HEK293 (cell line): ENCODE measurements at regions not wholly inside any gene's neighbourhood (a gene's known extent, or its start where the extent isn't known, plus 50 kb on each side); places are given as distances from the start of the nearest gene placed in this dataset.

ENCODE experiments used
- CTCF ChIA-PET: fragments of 350-600 bp; formaldehyde crosslinking; extraction: SDS; loops from one replicate; lab custom pipeline; 2021; ENCODE audit warnings: antibody characterized with exemption; lab: Yijun Ruan, JAX
- POLR2A ChIA-PET: fragments of 300-600 bp; formaldehyde crosslinking; extraction: SDS; loops from one replicate; lab custom pipeline; 2020; ENCODE audit warnings: antibody characterized with exemption, inconsistent platforms; lab: Yijun Ruan, JAX
- H3K27ac ChIP-seq: fragments of 200-500 bp; sonication (Bioruptor generic); 2 replicates; pipeline ENCODE4 v1.5.1; 2014; ENCODE audit warnings: low read depth, low read length, control low read depth, inconsistent platforms; ENCODE audit errors: extremely low read depth
- H3K36me3 ChIP-seq, 2 experiments: fragments of 200-500 bp in 1 of 2; sonication (Bioruptor generic) in 1 of 2; 1 replicate in 1 of 2; 2 replicates in 1 of 2; pipeline ENCODE4 v1.5.1; 2014 to 2017; ENCODE audit warnings: inconsistent platforms in 2 of 2, low read length in 2 of 2; ENCODE audit not compliant: control insufficient read depth in 2 of 2, insufficient read depth in 1 of 2
- H3K4me1 ChIP-seq: fragments of 200-500 bp; sonication (Bioruptor generic); 2 replicates; pipeline ENCODE4 v1.5.1; 2014; ENCODE audit warnings: mild to moderate bottlenecking, low read length, inconsistent platforms; ENCODE audit not compliant: control insufficient read depth, insufficient read depth
- H3K4me3 ChIP-seq: 2 replicates; pipeline ENCODE4 v1.5.1; 2011; ENCODE audit warnings: low read depth, mild to moderate bottlenecking, control low read depth, low read length, moderate library complexity
- H3K9me3 ChIP-seq: fragments of 200-500 bp; sonication (Bioruptor generic); 2 replicates; pipeline ENCODE4 v1.5.1; 2014; ENCODE audit warnings: low read depth, low read length, inconsistent platforms; ENCODE audit not compliant: control insufficient read depth, insufficient read depth
- EGR2 ChIP-seq: fragments of 450-650 bp; formaldehyde crosslinking; IDR thresholded peaks from 2 replicates; pipeline ENCODE4 v1.5.1; 2016; ENCODE audit warnings: low read depth, missing biosample characterization, missing genetic modification characterization
- GLI2 ChIP-seq: fragments of 450-650 bp; formaldehyde crosslinking; IDR thresholded peaks from 2 replicates; pipeline ENCODE4; 2017; ENCODE audit warnings: missing biosample characterization, missing genetic modification characterization, low read depth, borderline replicate concordance
- KLF10 ChIP-seq: fragments of 450-650 bp; IDR thresholded peaks from 2 replicates; pipeline ENCODE4 v1.5.1; 2018; ENCODE audit warnings: missing biosample characterization, mild to moderate bottlenecking, missing genetic modification characterization
- MZF1 ChIP-seq: fragments of 450-650 bp; formaldehyde crosslinking; IDR thresholded peaks from 2 replicates; pipeline ENCODE4 v1.5.1; 2017; ENCODE audit warnings: missing biosample characterization, missing genetic modification characterization, borderline replicate concordance
- PBX3 ChIP-seq: sonication (generic); formaldehyde crosslinking; IDR thresholded peaks from 2 replicates; pipeline ENCODE4 v1.8.1; 2022; ENCODE audit warnings: mild to moderate bottlenecking, moderate library complexity, missing genetic modification reagents
- ZEB2 ChIP-seq: fragments of 450-650 bp; formaldehyde crosslinking; IDR thresholded peaks from 2 replicates; pipeline ENCODE4 v1.5.1; 2016; ENCODE audit warnings: missing biosample characterization, missing genetic modification characterization
- ZNF10 ChIP-seq: fragments of 450-650 bp; formaldehyde crosslinking; IDR thresholded peaks from 2 replicates; pipeline ENCODE4 v1.5.1; 2017; ENCODE audit warnings: missing biosample characterization, missing genetic modification characterization
- ZNF121 ChIP-seq: fragments of 450-650 bp; formaldehyde crosslinking; IDR thresholded peaks from 2 replicates; pipeline ENCODE4 v1.5.1; 2016; ENCODE audit warnings: missing biosample characterization, missing genetic modification characterization
- ZNF211 ChIP-seq: fragments of 450-650 bp; formaldehyde crosslinking; IDR thresholded peaks from 2 replicates; pipeline ENCODE4 v1.5.1; 2016; ENCODE audit warnings: low read depth, missing biosample characterization, missing genetic modification characterization
- ZNF280D ChIP-seq: fragments of 450-650 bp; formaldehyde crosslinking; IDR thresholded peaks from 2 replicates; pipeline ENCODE4 v1.5.1; 2016; ENCODE audit warnings: missing biosample characterization, missing genetic modification characterization
- ZNF311 ChIP-seq: fragments of 450-650 bp; formaldehyde crosslinking; IDR thresholded peaks from 2 replicates; pipeline ENCODE4 v1.5.1; 2017; ENCODE audit warnings: missing biosample characterization, missing genetic modification characterization, borderline replicate concordance
- ZNF335 ChIP-seq: fragments of 450-650 bp; formaldehyde crosslinking; conservative IDR thresholded peaks from 2 replicates; pipeline ENCODE4 v1.5.1; 2016; ENCODE audit warnings: missing biosample characterization, missing genetic modification characterization
- ZNF404 ChIP-seq: fragments of 450-650 bp; formaldehyde crosslinking; IDR thresholded peaks from 2 replicates; pipeline ENCODE4 v1.5.1; 2017; ENCODE audit warnings: missing biosample characterization, missing genetic modification characterization
- ZNF416 ChIP-seq: fragments of 450-650 bp; formaldehyde crosslinking; IDR thresholded peaks from 2 replicates; pipeline ENCODE4 v1.5.1; 2016; ENCODE audit warnings: missing biosample characterization, missing genetic modification characterization
- ZNF510 ChIP-seq: fragments of 450-650 bp; formaldehyde crosslinking; IDR thresholded peaks from 2 replicates; pipeline ENCODE4 v1.5.1; 2018; ENCODE audit warnings: mild to moderate bottlenecking, missing genetic modification characterization, missing biosample characterization; ENCODE audit not compliant: insufficient replicate concordance
- ZNF521 ChIP-seq: fragments of 450-650 bp; formaldehyde crosslinking; IDR thresholded peaks from 2 replicates; pipeline ENCODE4 v1.5.1; 2017; ENCODE audit warnings: missing biosample characterization, mild to moderate bottlenecking, missing genetic modification characterization
- ZNF571 ChIP-seq: fragments of 450-650 bp; formaldehyde crosslinking; IDR thresholded peaks from 2 replicates; pipeline ENCODE4 v1.5.0; 2017; ENCODE audit warnings: missing biosample characterization, missing genetic modification characterization
- ZNF660 ChIP-seq: fragments of 450-650 bp; IDR thresholded peaks from 2 replicates; pipeline ENCODE4 v1.5.1; 2018; ENCODE audit warnings: missing biosample characterization, mild to moderate bottlenecking, missing genetic modification characterization
- ZNF747 ChIP-seq: fragments of 450-650 bp; formaldehyde crosslinking; IDR thresholded peaks from 2 replicates; pipeline ENCODE4 v1.5.1; 2016; ENCODE audit warnings: missing biosample characterization, missing genetic modification characterization
- ZNF785 ChIP-seq: fragments of 450-650 bp; formaldehyde crosslinking; IDR thresholded peaks from 2 replicates; pipeline ENCODE4 v1.5.1; 2016; ENCODE audit warnings: missing biosample characterization, missing genetic modification characterization
- ZNF792 ChIP-seq: fragments of 450-650 bp; formaldehyde crosslinking; IDR thresholded peaks from 2 replicates; pipeline ENCODE4 v1.5.1; 2016; ENCODE audit warnings: missing biosample characterization, missing genetic modification characterization
- ZNF843 ChIP-seq: fragments of 450-650 bp; formaldehyde crosslinking; IDR thresholded peaks from 2 replicates; pipeline ENCODE4 v1.5.1; 2016; ENCODE audit warnings: missing biosample characterization, missing genetic modification characterization
- ZXDB ChIP-seq: fragments of 450-650 bp; formaldehyde crosslinking; IDR thresholded peaks from 2 replicates; pipeline ENCODE4 v1.5.1; 2016; ENCODE audit warnings: missing biosample characterization, missing genetic modification characterization
- TF ChIP-seq, protein P1 (sequence below): fragments of 450-650 bp; formaldehyde crosslinking; IDR thresholded peaks from 2 replicates; pipeline ENCODE4 v1.5.1; 2016; ENCODE audit warnings: missing biosample characterization, missing genetic modification characterization
- TF ChIP-seq, protein P2 (sequence below): fragments of 450-650 bp; formaldehyde crosslinking; IDR thresholded peaks from 2 replicates; pipeline ENCODE4 v1.5.1; 2016; ENCODE audit warnings: missing biosample characterization, missing genetic modification characterization

- no peak for TF ChIP-seq ZNF280D (tag by site-specific recombination)
- TF ChIP-seq ZNF404, result no peak
- TF ChIP-seq, protein P1, sequence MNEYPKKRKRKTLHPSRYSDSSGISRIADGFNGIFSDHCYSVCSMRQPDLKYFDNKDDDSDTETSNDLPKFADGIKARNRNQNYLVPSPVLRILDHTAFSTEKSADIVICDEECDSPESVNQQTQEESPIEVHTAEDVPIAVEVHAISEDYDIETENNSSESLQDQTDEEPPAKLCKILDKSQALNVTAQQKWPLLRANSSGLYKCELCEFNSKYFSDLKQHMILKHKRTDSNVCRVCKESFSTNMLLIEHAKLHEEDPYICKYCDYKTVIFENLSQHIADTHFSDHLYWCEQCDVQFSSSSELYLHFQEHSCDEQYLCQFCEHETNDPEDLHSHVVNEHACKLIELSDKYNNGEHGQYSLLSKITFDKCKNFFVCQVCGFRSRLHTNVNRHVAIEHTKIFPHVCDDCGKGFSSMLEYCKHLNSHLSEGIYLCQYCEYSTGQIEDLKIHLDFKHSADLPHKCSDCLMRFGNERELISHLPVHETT (tag by site-specific recombination), result no peak
- no peak for TF ChIP-seq ZXDB (tag by site-specific recombination)
- no peak for TF ChIP-seq ZNF571 (tag by site-specific recombination)
- TF ChIP-seq, all 188 proteins: peak for 0
These were observed 184.9 kb downstream of the NPFFR2 start (continued) for GRCh38 chr4:72216539-72217277.

GRCh38 chr4:72218953-72219352 is 187.2 kb downstream of the NPFFR2 start:
- Histone ChIP-seq H3K36me3 (no peaks in the 10 kb centered on the region), H3K9me3 (no peaks in the 10 kb centered on the region), H3K27ac (no peak overlapping the region), H3K4me1 (no peaks in the 10 kb centered on the region), H3K4me3 (no peak overlapping the region)
- TF ChIP-seq MZF1 (no peak), ZNF510 (tag by site-specific recombination) (no peak), ZNF747 (tag by site-specific recombination) (no peak), ZNF792 (tag by site-specific recombination) (no peak), ZNF660 (no peak), ZNF843 (tag by site-specific recombination) (no peak), ZNF10 (tag by site-specific recombination) (no peak), PBX3 (no peak), ZEB2 (no peak), GLI2 (tag by site-specific recombination) (no peak), ZNF335 (tag by site-specific recombination) (no peak), KLF10 (no peak), ZNF785 (tag by site-specific recombination) (no peak), ZNF211 (tag by site-specific recombination) (no peak), ZNF521 (tag by site-specific recombination) (no peak), ZNF416 (tag by site-specific recombination) (no peak), ZNF311 (tag by site-specific recombination) (no peak), EGR2 (tag by site-specific recombination) (no peak), ZNF121 (tag by site-specific recombination) (no peak)
- TF ChIP-seq, protein P2, sequence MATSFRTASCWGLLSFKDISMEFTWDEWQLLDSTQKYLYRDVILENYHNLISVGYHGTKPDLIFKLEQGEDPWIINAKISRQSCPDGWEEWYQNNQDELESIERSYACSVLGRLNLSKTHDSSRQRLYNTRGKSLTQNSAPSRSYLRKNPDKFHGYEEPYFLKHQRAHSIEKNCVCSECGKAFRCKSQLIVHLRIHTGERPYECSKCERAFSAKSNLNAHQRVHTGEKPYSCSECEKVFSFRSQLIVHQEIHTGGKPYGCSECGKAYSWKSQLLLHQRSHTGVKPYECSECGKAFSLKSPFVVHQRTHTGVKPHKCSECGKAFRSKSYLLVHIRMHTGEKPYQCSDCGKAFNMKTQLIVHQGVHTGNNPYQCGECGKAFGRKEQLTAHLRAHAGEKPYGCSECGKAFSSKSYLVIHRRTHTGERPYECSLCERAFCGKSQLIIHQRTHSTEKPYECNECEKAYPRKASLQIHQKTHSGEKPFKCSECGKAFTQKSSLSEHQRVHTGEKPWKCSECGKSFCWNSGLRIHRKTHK (tag by site-specific recombination), result no peak
- CTCF ChIA-PET, result no interaction called here
- POLR2A ChIA-PET, result no interaction called here
